ENCODE measurements at regions not wholly inside any gene's neighbourhood (a gene's known extent, or its start where the extent isn't known, plus 50 kb on each side); places are given as distances from the start of the nearest gene placed in this dataset.

- no peak for DNase-seq (ENCODE audit: low read depth)
Observed at GRCh38 chr13:67791047-67791446, 560.9 kb upstream of the PCDH9 start.

GRCh38 chr13:67776151-67776550 lies 546.0 kb upstream of the PCDH9 start:
- no peak for DNase-seq (ENCODE audit: low read depth)

- DNase-seq (ENCODE audit: low read depth), result no peak
Observed at GRCh38 chr13:67775359-67775758, 545.2 kb upstream of the PCDH9 start.

GRCh38 chr13:67772807-67773453 lies 542.8 kb upstream of the PCDH9 start:
- no peak for DNase-seq (ENCODE audit: low read depth)

GRCh38 chr13:67771106-67771505 lies 541.0 kb upstream of the PCDH9 start:
- no peak for DNase-seq (ENCODE audit: low read depth)

- DNase-seq (ENCODE audit: low read depth), result no peak
Observed at GRCh38 chr13:67769987-67770341, 539.8 kb upstream of the PCDH9 start.

- no peak for DNase-seq (ENCODE audit: low read depth)
Observed at GRCh38 chr13:67769063-67769986, 539.2 kb upstream of the PCDH9 start.

GRCh38 chr13:67763984-67764383 lies 533.8 kb upstream of the PCDH9 start:
- DNase-seq (ENCODE audit: low read depth), result no peak

- DNase-seq (ENCODE audit: low read depth), result no peak
Observed at GRCh38 chr13:67763384-67763783, 533.2 kb upstream of the PCDH9 start.

- DNase-seq (ENCODE audit: low read depth), result no peak
Observed at GRCh38 chr13:67758975-67759374, 528.8 kb upstream of the PCDH9 start.

- DNase-seq (ENCODE audit: low read depth), result no peak
Observed at GRCh38 chr13:67754012-67754411, 523.9 kb upstream of the PCDH9 start.

GRCh38 chr13:67752759-67753158 lies 522.6 kb upstream of the PCDH9 start:
- no peak for DNase-seq (ENCODE audit: low read depth)

- no peak for DNase-seq (ENCODE audit: low read depth)
Observed at GRCh38 chr13:67742478-67742877, 512.3 kb upstream of the PCDH9 start.

- DNase-seq (ENCODE audit: low read depth), result no peak
Observed at GRCh38 chr13:67740871-67741535, 510.9 kb upstream of the PCDH9 start.

- peak; percentile 50 for DNase-seq (ENCODE audit: low read depth)
Observed at GRCh38 chr13:67736646-67737420, 506.7 kb upstream of the PCDH9 start.

- DNase-seq (ENCODE audit: low read depth), result no peak
Observed at GRCh38 chr13:67735651-67736050, 505.5 kb upstream of the PCDH9 start.

GRCh38 chr13:67726979-67727378 lies 496.8 kb upstream of the PCDH9 start:
- no peak for DNase-seq (ENCODE audit: low read depth)

- DNase-seq (ENCODE audit: low read depth), result no peak
Observed at GRCh38 chr13:67725999-67726398, 495.9 kb upstream of the PCDH9 start.

GRCh38 chr13:67713571-67713970 lies 483.4 kb upstream of the PCDH9 start:
- no peak for DNase-seq (ENCODE audit: low read depth)

GRCh38 chr13:67696775-67697174 lies 466.6 kb upstream of the PCDH9 start:
- DNase-seq (ENCODE audit: low read depth), result no peak

GRCh38 chr13:67664502-67664901 lies 434.4 kb upstream of the PCDH9 start:
- DNase-seq (ENCODE audit: low read depth), result no peak

- DNase-seq (ENCODE audit: low read depth), result no peak
Observed at GRCh38 chr13:67662997-67663396, 432.9 kb upstream of the PCDH9 start.

Data from HS-5 (cell line).